K562 (cell line): ENCODE measurements at regions not wholly inside any gene's neighbourhood (a gene's known extent, or its start where the extent isn't known, plus 50 kb on each side); places are given as distances from the start of the nearest gene placed in this dataset.

Source experiments
- CEBPG ChIP-seq, 3 experiments: fragments of 200-800 bp in 1 of 3; sonication (Bioruptor generic) in 1 of 3; sonication (generic) in 1 of 3; formaldehyde crosslinking in 1 of 3; IDR thresholded peaks in 2 of 3; conservative IDR thresholded peaks in 1 of 3; 2 replicates each; pipeline versions ENCODE4 v1.6.1 to v1.8.0; 2016 to 2022; ENCODE audit warnings: missing compliant biosample characterization in 2 of 3, missing genetic modification characterization in 2 of 3, mild to moderate bottlenecking in 1 of 3, missing genetic modification reagents in 1 of 3
- EP400 ChIP-seq: fragments of 450-650 bp; IDR thresholded peaks from 2 replicates; pipeline ENCODE4 v1.6.1; 2017; ENCODE audit warnings: antibody characterized with exemption, mild to moderate bottlenecking, moderate library complexity
- MIER1 ChIP-seq: fragments of 450-650 bp; IDR thresholded peaks from 2 replicates; pipeline ENCODE4 v1.6.1; 2016; ENCODE audit warnings: antibody characterized with exemption, mild to moderate bottlenecking, low read depth
- MXI1 ChIP-seq: IDR thresholded peaks from 2 replicates; pipeline ENCODE4 v1.6.1; 2011; ENCODE audit warnings: low read depth, mild to moderate bottlenecking, improper control_type of control experiment, low read length
- POLR2A ChIP-seq: fragments of 450-650 bp; conservative IDR thresholded peaks from 2 replicates; pipeline ENCODE4 v1.6.1; 2016
- RBM17 ChIP-seq: fragments of 200-400 bp; formaldehyde crosslinking; IDR thresholded peaks from 2 replicates; pipeline ENCODE4 v1.6.1; 2017; ENCODE audit warnings: low read depth, mild to moderate bottlenecking, low read length, borderline replicate concordance
- SMAD1 ChIP-seq: fragments of 150-350 bp; IDR thresholded peaks from 2 replicates; pipeline ENCODE4 v1.6.1; 2014; ENCODE audit warnings: low read length, low read depth; ENCODE audit not compliant: partially characterized antibody
- SRF ChIP-seq, 2 experiments: fragments of 250-450, 450-650 bp in 1 of 2; sonication (Bioruptor Pico) in 1 of 2; sonication (generic) in 1 of 2; formaldehyde crosslinking; IDR thresholded peaks; 2 replicates each; pipeline versions ENCODE4 v1.5.0 to v1.5.1; 2020 to 2022; ENCODE audit warnings: mild to moderate bottlenecking in 1 of 2, missing genetic modification reagents in 1 of 2
- TCF7L2 ChIP-seq: fragments of 150-350 bp; IDR thresholded peaks from 2 replicates; pipeline ENCODE4 v1.6.1; 2016; ENCODE audit warnings: low read depth, mild to moderate bottlenecking, low read length, moderate library complexity
- ZNF121 ChIP-seq: sonication (generic); formaldehyde crosslinking; conservative IDR thresholded peaks from 2 replicates; pipeline ENCODE4 v1.8.0; 2022; ENCODE audit warnings: missing genetic modification reagents
- TF ChIP-seq, protein P1 (sequence below): sonication (generic); formaldehyde crosslinking; IDR thresholded peaks from 2 replicates; pipeline ENCODE4 v1.8.0; 2022; ENCODE audit warnings: missing genetic modification reagents, mild to moderate bottlenecking, borderline replicate concordance
- TF ChIP-seq, protein P2 (sequence below), 3 experiments: IDR thresholded peaks in 2 of 3; conservative IDR thresholded peaks in 1 of 3; 2 replicates each; pipeline ENCODE4 v1.5.1; 2011 to 2012; ENCODE audit warnings: low read length in 3 of 3, mild to moderate bottlenecking in 3 of 3, control low read depth in 2 of 3, improper control_type of control experiment in 1 of 3, inconsistent platforms in 1 of 3, low read depth in 1 of 3, mixed read lengths in 1 of 3, moderate library complexity in 1 of 3; ENCODE audit not compliant: insufficient read depth in 2 of 3
- TF ChIP-seq, protein P3 (sequence below): fragments of 250-450 bp; sonication (Bioruptor Pico); IDR thresholded peaks from 2 replicates; pipeline ENCODE4 v1.8.0; 2021; ENCODE audit warnings: borderline replicate concordance, mild to moderate bottlenecking, moderate library complexity; ENCODE audit not compliant: poor library complexity, severe bottlenecking

DNA sequence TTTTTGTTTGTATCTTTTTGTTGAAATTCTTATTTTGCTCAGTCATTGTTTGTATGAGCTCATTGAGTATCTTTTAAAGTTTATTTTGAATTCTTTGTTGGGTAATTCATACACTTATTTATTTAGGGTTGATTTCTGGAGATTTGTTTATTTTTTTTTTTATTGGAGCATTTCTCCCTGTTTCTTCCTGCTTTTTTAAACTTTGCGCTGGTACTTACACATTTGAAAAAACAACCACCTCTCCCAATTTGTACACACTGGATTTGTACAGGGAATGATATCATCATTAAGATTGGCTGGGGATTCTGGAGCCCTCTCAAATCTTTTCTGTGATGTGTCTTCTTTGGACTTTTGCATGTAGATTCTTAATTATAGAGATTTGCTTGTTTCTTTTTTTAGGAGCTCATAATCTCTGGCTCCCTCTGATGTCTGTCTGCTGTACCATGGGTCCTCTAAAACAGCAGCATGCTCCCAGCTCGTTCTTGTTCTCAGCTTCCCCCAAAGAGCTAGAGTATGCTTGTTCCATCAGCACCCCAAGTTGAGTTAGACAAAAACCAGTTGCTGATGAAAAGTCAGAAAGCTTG is 310.7 kb downstream of the DUSP10 start:
- TF ChIP-seq, protein P1, sequence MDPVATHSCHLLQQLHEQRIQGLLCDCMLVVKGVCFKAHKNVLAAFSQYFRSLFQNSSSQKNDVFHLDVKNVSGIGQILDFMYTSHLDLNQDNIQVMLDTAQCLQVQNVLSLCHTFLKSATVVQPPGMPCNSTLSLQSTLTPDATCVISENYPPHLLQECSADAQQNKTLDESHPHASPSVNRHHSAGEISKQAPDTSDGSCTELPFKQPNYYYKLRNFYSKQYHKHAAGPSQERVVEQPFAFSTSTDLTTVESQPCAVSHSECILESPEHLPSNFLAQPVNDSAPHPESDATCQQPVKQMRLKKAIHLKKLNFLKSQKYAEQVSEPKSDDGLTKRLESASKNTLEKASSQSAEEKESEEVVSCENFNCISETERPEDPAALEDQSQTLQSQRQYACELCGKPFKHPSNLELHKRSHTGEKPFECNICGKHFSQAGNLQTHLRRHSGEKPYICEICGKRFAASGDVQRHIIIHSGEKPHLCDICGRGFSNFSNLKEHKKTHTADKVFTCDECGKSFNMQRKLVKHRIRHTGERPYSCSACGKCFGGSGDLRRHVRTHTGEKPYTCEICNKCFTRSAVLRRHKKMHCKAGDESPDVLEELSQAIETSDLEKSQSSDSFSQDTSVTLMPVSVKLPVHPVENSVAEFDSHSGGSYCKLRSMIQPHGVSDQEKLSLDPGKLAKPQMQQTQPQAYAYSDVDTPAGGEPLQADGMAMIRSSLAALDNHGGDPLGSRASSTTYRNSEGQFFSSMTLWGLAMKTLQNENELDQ (CRISPR knock-in tag) = no peak
- TF ChIP-seq CEBPG (CRISPR knock-in tag; IDR thresholded peaks at IDR 0.05) (no peak), CEBPG (tag; conservative IDR thresholded peaks at IDR 0.05 in 1 of 2, IDR thresholded peaks at IDR 0.05 in 1 of 2) (no peak), TCF7L2 (no peak), POLR2A (no peak), MIER1 (no peak), SRF (CRISPR knock-in tag; IDR thresholded peaks at IDR 0.05) (no peak), RBM17 (no peak), EP400 (no peak), MXI1 (no peak), SMAD1 (no peak), ZNF121 (CRISPR knock-in tag) (no peak)
- TF ChIP-seq, protein P2, sequence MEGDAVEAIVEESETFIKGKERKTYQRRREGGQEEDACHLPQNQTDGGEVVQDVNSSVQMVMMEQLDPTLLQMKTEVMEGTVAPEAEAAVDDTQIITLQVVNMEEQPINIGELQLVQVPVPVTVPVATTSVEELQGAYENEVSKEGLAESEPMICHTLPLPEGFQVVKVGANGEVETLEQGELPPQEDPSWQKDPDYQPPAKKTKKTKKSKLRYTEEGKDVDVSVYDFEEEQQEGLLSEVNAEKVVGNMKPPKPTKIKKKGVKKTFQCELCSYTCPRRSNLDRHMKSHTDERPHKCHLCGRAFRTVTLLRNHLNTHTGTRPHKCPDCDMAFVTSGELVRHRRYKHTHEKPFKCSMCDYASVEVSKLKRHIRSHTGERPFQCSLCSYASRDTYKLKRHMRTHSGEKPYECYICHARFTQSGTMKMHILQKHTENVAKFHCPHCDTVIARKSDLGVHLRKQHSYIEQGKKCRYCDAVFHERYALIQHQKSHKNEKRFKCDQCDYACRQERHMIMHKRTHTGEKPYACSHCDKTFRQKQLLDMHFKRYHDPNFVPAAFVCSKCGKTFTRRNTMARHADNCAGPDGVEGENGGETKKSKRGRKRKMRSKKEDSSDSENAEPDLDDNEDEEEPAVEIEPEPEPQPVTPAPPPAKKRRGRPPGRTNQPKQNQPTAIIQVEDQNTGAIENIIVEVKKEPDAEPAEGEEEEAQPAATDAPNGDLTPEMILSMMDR (IDR thresholded peaks at IDR 0.05 in 2 of 3, conservative IDR thresholded peaks at IDR 0.05 in 1 of 3; ENCODE audit: insufficient read depth in 2 of 3, low read depth in 1 of 3, low read length in 3 of 3) = no peak
- TF ChIP-seq, protein P3, sequence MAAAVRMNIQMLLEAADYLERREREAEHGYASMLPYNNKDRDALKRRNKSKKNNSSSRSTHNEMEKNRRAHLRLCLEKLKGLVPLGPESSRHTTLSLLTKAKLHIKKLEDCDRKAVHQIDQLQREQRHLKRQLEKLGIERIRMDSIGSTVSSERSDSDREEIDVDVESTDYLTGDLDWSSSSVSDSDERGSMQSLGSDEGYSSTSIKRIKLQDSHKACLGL (CRISPR knock-in tag) = no peak
